GM12864 (cell line): ENCODE measurements at regions not wholly inside any gene's neighbourhood (a gene's known extent, or its start where the extent isn't known, plus 50 kb on each side); places are given as distances from the start of the nearest gene placed in this dataset.
"Not testable (repeated sequence)": the region's sequence is repeated elsewhere in the genome, so short reads cannot be mapped to it uniquely, and the experiment has no call there.

Source experiments
- DNase-seq: peaks from one replicate; pipeline ENCODE4 v3.0.0-alpha.2; 2011; ENCODE audit warnings: low read depth
- H3K4me3 ChIP-seq: 2 replicates; pipeline ENCODE4 v1.5.1; 2011; ENCODE audit warnings: mild to moderate bottlenecking, low read depth, low read length, control low read depth
- CTCF ChIP-seq: IDR thresholded peaks from 2 replicates; pipeline ENCODE4 v1.5.1; 2011; ENCODE audit warnings: low read depth, mild to moderate bottlenecking, moderate library complexity, low read length, control low read depth, inconsistent platforms; ENCODE audit errors: missing control alignments

- H3K4me3 ChIP-seq, result no peak overlapping the region
- TF ChIP-seq CTCF, result no peak
- no peak for DNase-seq
Measured at GRCh38 chr11:41799754-41800153, 340.3 kb upstream of the LRRC4C start.

DNA sequence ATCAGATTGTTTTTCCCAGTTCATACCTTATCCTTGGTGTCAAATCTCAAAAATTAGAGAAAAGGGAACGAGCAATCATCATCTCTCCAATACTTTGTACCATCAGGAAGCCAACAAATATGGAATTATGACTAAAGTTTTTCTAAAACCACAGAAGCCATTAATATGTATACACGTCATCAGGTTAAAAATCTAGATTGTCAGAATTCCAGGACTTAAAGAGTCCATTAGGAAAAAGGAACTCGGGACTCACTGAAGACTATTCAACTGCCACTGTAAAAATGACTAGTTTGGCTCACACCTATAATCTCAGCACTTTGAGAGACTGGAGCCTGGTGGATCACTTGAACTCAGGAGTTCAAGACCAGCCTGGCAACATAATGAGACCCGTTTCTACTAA, 344.4 kb upstream of the LRRC4C start:
- no peak for TF ChIP-seq CTCF
- no peak overlapping the region for H3K4me3 ChIP-seq
- DNase-seq, result no peak

DNA sequence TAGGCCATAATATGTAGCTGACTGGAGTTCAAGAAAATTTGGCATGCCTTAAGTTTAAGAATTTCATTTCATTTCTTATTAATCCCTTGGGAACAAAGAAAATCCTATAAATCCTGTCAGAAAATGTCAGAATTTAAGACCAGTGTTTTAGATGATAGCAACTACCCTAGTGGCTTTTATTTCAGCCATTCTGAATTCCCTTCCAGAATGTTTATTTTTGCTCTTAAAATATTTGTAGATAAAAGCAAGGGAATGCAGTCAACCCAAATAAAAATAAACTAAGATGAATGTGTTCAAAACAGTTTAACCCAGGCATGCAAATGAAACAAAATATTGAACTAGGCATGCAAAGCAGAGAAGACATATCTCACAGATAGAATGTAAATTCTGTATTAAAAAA, 356.9 kb upstream of the LRRC4C start:
- DNase-seq, result no peak
- H3K4me3 ChIP-seq, result no peak overlapping the region
- no peak for TF ChIP-seq CTCF

GRCh38 chr11:41824287-41824686, 364.8 kb upstream of the LRRC4C start:
- DNase-seq, H3K4me3 ChIP-seq: not testable (repeated sequence)

DNA sequence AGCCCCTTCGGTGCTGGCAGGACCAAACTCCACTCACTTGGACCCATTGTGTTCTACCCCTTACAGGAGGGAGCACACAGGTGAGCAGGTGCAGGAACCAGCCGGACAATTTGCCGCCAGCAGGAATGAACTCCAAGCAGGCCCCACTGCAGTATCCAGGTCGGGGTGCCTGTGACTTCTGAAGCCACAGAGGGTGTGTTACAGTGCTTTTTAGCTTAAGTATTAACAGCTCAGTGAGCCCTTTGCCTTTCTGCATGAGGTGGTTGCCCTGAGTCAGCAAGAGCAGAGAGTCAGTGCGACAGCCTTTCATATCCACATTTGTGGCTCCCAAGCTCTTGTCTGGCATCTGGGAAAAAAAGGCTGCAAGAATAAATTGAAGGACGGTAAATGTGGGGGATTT, 366.6 kb upstream of the LRRC4C start:
- no peak for DNase-seq
- TF ChIP-seq CTCF, result no peak
- no peak overlapping the region for H3K4me3 ChIP-seq

- H3K4me3 ChIP-seq, result no peak overlapping the region
- no peak for TF ChIP-seq CTCF
- DNase-seq, result no peak
Measured at GRCh38 chr11:41836431-41836830, 377.0 kb upstream of the LRRC4C start.

GRCh38 chr11:41842673-41843072, 383.2 kb upstream of the LRRC4C start:
- H3K4me3 ChIP-seq, result no peak overlapping the region
- DNase-seq, result no peak
- no peak for TF ChIP-seq CTCF

GRCh38 chr11:41845066-41845465, 385.6 kb upstream of the LRRC4C start:
- DNase-seq, result no peak
- H3K4me3 ChIP-seq, result no peak overlapping the region
- TF ChIP-seq CTCF, result no peak
